IMR-90 (cell line): ENCODE measurements at regions not wholly inside any gene's neighbourhood (a gene's known extent, or its start where the extent isn't known, plus 50 kb on each side); places are given as distances from the start of the nearest gene placed in this dataset.

Experiments
- ATAC-seq: fragments of 200-7000 bp; cut with Tn5 transposase; 2 replicates; pipeline ENCODE4 v1.9.1; 2020; ENCODE audit warnings: low read depth, mild to moderate bottlenecking, moderate library complexity
- BruUV-seq: library from RNA; stranded (reverse); fragments of 400-500 nt; replicated peaks from 2 replicates; lab custom pipeline; 2021; lab: Mats Ljungman, UMichigan
- CTCF ChIA-PET: fragments of 300-600 bp; formaldehyde crosslinking; extraction: SDS; loops from one replicate; lab custom pipeline; 2021; ENCODE audit warnings: antibody characterized with exemption; lab: Yijun Ruan, JAX
- POLR2A ChIA-PET: fragments of 300-600 bp; sonication (Branson Sonifier 250); formaldehyde crosslinking; loops from one replicate; lab custom pipeline; 2022; ENCODE audit warnings: antibody characterized with exemption; ENCODE audit not compliant: unreplicated experiment; lab: Charles Lee
- DNase-seq: peaks from one replicate; pipeline ENCODE4 v3.0.0; 2013
- H2AFZ ChIP-seq: replicated peaks from 2 replicates; pipeline ENCODE3; 2013; ENCODE audit warnings: low read length, mild to moderate bottlenecking; ENCODE audit not compliant: poor library complexity
- H2AK5ac ChIP-seq: 2 replicates; pipeline ENCODE4 v1.6.1; 2013; ENCODE audit warnings: low read depth, low read length, inconsistent platforms
- H2AK9ac ChIP-seq: replicated peaks from 2 replicates; pipeline ENCODE3; 2013; ENCODE audit warnings: mild to moderate bottlenecking, low read depth, low read length, moderate library complexity; ENCODE audit not compliant: poor library complexity
- H2BK120ac ChIP-seq: 2 replicates; pipeline ENCODE4 v1.6.1; 2013; ENCODE audit warnings: low read depth, low read length, inconsistent platforms
- H2BK15ac ChIP-seq: 3 replicates; pipeline ENCODE4 v1.6.1; 2013; ENCODE audit warnings: low read depth, low read length, inconsistent platforms
- H2BK20ac ChIP-seq: 2 replicates; pipeline ENCODE4 v1.6.1; 2013; ENCODE audit warnings: low read depth, mild to moderate bottlenecking, inconsistent platforms, low read length, moderate library complexity
- H2BK5ac ChIP-seq: 2 replicates; pipeline ENCODE4 v1.6.1; 2013; ENCODE audit warnings: mild to moderate bottlenecking, low read depth, low read length, inconsistent platforms; ENCODE audit not compliant: poor library complexity, severe bottlenecking
- H3K14ac ChIP-seq: replicated peaks from 2 replicates; pipeline ENCODE4 v1.6.1; 2013; ENCODE audit warnings: low read depth, low read length, inconsistent platforms
- H3K18ac ChIP-seq: 2 replicates; pipeline ENCODE4 v1.6.1; 2013; ENCODE audit warnings: low read depth, low read length, control low read depth
- H3K23ac ChIP-seq: 2 replicates; pipeline ENCODE4 v1.6.1; 2013; ENCODE audit warnings: low read depth, low read length, inconsistent platforms
- H3K27ac ChIP-seq: 2 replicates; pipeline ENCODE4 v1.5.1; 2013; ENCODE audit warnings: mild to moderate bottlenecking, control low read depth, low read length; ENCODE audit not compliant: insufficient read depth
- H3K27me3 ChIP-seq: 2 replicates; pipeline ENCODE4 v1.6.1; 2013; ENCODE audit warnings: low read length; ENCODE audit not compliant: control insufficient read depth, insufficient read depth
- H3K36me3 ChIP-seq: 2 replicates; pipeline ENCODE4 v1.6.1; 2013; ENCODE audit warnings: low read length, mixed read lengths; ENCODE audit not compliant: control insufficient read depth, insufficient read depth
- H3K4ac ChIP-seq: 2 replicates; pipeline ENCODE4 v1.6.1; 2013; ENCODE audit warnings: low read depth, low read length, inconsistent platforms
- H3K4me1 ChIP-seq: 2 replicates; pipeline ENCODE4 v1.6.1; 2013; ENCODE audit warnings: low read length, mixed read lengths; ENCODE audit not compliant: control insufficient read depth, insufficient read depth
- H3K4me2 ChIP-seq: 2 replicates; pipeline ENCODE4 v1.6.1; 2013; ENCODE audit warnings: low read depth, mild to moderate bottlenecking, control low read depth, low read length, moderate library complexity
- H3K4me3 ChIP-seq: 2 replicates; pipeline ENCODE4 v1.5.1; 2013; ENCODE audit warnings: low read depth, mild to moderate bottlenecking, control low read depth, low read length, moderate library complexity; ENCODE audit not compliant: insufficient read depth
- H3K56ac ChIP-seq: 2 replicates; pipeline ENCODE4 v1.6.1; 2013; ENCODE audit warnings: low read length, inconsistent platforms; ENCODE audit not compliant: insufficient read depth; ENCODE audit errors: extremely low read depth
- H3K79me1 ChIP-seq, 2 experiments: 2 replicates each; pipeline ENCODE4 v1.6.1; 2013; ENCODE audit warnings: low read length in 2 of 2, inconsistent platforms in 1 of 2, low read depth in 1 of 2
- H3K9ac ChIP-seq: 2 replicates; pipeline ENCODE4 v1.6.1; 2013; ENCODE audit warnings: low read depth, low read length, control low read depth
- H3K9me1 ChIP-seq: 2 replicates; pipeline ENCODE4 v1.6.1; 2013; ENCODE audit warnings: low read length, inconsistent platforms; ENCODE audit not compliant: insufficient read depth
- H3K9me3 ChIP-seq: 2 replicates; pipeline ENCODE4 v1.6.1; 2013; ENCODE audit warnings: low read length; ENCODE audit not compliant: control insufficient read depth, insufficient read depth
- H4K20me1 ChIP-seq: 2 replicates; pipeline ENCODE4 v1.6.1; 2013; ENCODE audit warnings: low read length, inconsistent platforms; ENCODE audit not compliant: insufficient read depth
- H4K5ac ChIP-seq: 2 replicates; pipeline ENCODE4 v1.6.1; 2013; ENCODE audit warnings: mild to moderate bottlenecking, low read depth, low read length, control low read depth
- H4K8ac ChIP-seq, 2 experiments: 2 replicates each; pipeline ENCODE4 v1.6.1; 2013; ENCODE audit warnings: low read depth in 2 of 2, low read length in 2 of 2, control low read depth in 1 of 2, inconsistent platforms in 1 of 2
- H4K91ac ChIP-seq: 2 replicates; pipeline ENCODE4 v1.6.1; 2013; ENCODE audit warnings: low read depth, low read length, inconsistent platforms; ENCODE audit not compliant: insufficient read depth
- CHD1 ChIP-seq: IDR thresholded peaks from 2 replicates; pipeline ENCODE4 v1.6.1; 2012; ENCODE audit warnings: low read depth, low read length, improper control_type of control experiment
- FOS ChIP-seq: fragments of 150-350 bp; IDR thresholded peaks from 2 replicates; pipeline ENCODE4 v1.6.1; 2016; ENCODE audit warnings: low read depth, low read length
- MAFK ChIP-seq: IDR thresholded peaks from 2 replicates; pipeline ENCODE4 v1.6.1; 2012; ENCODE audit warnings: low read depth, low read length, improper control_type of control experiment
- MAZ ChIP-seq: IDR thresholded peaks from 2 replicates; pipeline ENCODE4 v1.6.1; 2012; ENCODE audit warnings: low read depth, mild to moderate bottlenecking, low read length, improper control_type of control experiment, moderate library complexity, borderline replicate concordance
- MXI1 ChIP-seq: IDR thresholded peaks from 2 replicates; pipeline ENCODE4 v1.6.1; 2012; ENCODE audit warnings: low read depth, mild to moderate bottlenecking, low read length, moderate library complexity, borderline replicate concordance
- NFE2L2 ChIP-seq: fragments of 150-350 bp; IDR thresholded peaks from 2 replicates; pipeline ENCODE4 v1.6.1; 2016; ENCODE audit warnings: low read depth, mild to moderate bottlenecking, low read length
- POLR2A ChIP-seq: IDR thresholded peaks from 2 replicates; pipeline ENCODE4 v1.6.1; 2012; ENCODE audit warnings: mild to moderate bottlenecking, low read depth, low read length
- WGBS, 2 experiments: methylation state at CpG; one replicate each; pipeline versions ENCODE4 v1.1.5 to v1.1.7; 2013; ENCODE audit warnings: missing lambda C conversion rate in 2 of 2; ENCODE audit not compliant: insufficient read length in 1 of 2; ENCODE audit errors: extremely low coverage in 2 of 2; 5-methylcytosine and 5-hydroxymethylcytosine counted together
- dilution Hi-C: fragments of 300-500 bp; cut with HindIII; formaldehyde crosslinking; loops from one replicate; pipeline ENCODE4 v1.14.3; 2018; ENCODE audit warnings: low sequenced_read_pairs; ENCODE audit not compliant: unreplicated experiment
- in situ Hi-C: fragments of 300-500 bp; cut with MboI; formaldehyde crosslinking; loops from 3 replicates; pipeline ENCODE4 v1.14.3; 2019; ENCODE audit warnings: low sequenced_read_pairs, inconsistent platforms, mixed read lengths
- intact Hi-C: fragments of 100-400 bp; cut with micrococcal nuclease; formaldehyde crosslinking; loops from 2 replicates; pipeline ENCODE4 v1.10.0; 2022
- TF ChIP-seq, protein P1 (sequence below): conservative IDR thresholded peaks from 2 replicates; pipeline ENCODE4 v1.5.1; 2012; ENCODE audit warnings: mild to moderate bottlenecking, low read depth, low read length, improper control_type of control experiment
- TF ChIP-seq, protein P2 (sequence below): fragments of 150-350 bp; IDR thresholded peaks from 2 replicates; pipeline ENCODE4 v1.6.1; 2017; ENCODE audit warnings: mild to moderate bottlenecking, antibody characterized with exemption, low read length, low read depth
- TF ChIP-seq, protein P3 (sequence below): fragments of 150-350 bp; IDR thresholded peaks from 2 replicates; pipeline ENCODE4 v1.6.1; 2016; ENCODE audit warnings: low read depth, mild to moderate bottlenecking, low read length, moderate library complexity, borderline replicate concordance

DNA sequence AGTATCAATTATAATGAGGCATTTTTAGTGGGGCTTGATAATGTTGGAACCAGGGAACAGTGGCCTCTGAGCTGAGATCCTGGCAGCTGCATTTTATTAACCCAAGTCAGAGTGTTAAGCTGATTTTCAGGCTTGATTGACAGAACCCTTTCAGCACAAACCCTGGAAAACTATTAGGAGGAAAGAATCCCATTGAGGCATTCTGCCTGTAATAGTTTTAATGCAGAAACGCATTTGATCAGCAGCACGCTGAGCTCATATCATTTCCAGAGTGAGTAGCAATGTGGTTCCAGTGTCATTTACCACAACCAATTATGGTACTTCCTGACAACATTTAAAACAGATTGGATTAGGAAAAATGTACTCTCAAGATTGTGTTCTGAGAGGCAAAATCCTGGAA, 78.3 kb upstream of the BARHL2 start:
- CTCF ChIA-PET: no interaction called here
- Histone ChIP-seq H3K4ac (no peak overlapping the region), H3K18ac (no peak overlapping the region), H4K5ac (no peak overlapping the region), H2BK20ac (no peak overlapping the region), H2BK120ac (no peak overlapping the region), H3K9me1 (no peaks in the 10 kb centered on the region), H3K9ac (no peak overlapping the region), H3K9me3 (no peaks in the 10 kb centered on the region), H3K36me3 (no peaks in the 10 kb centered on the region), H2AFZ (no peak overlapping the region), H2BK15ac (no peak overlapping the region), H3K4me1 (no peaks in the 10 kb centered on the region), H3K56ac (no peak overlapping the region), H2BK5ac (no peak overlapping the region), H4K8ac (no peak overlapping the region), H3K27ac (no peak overlapping the region), H4K91ac (no peak overlapping the region), H3K4me3 (no peak overlapping the region), H3K14ac (no peak overlapping the region), H2AK9ac (no peak overlapping the region), H3K4me2 (no peak overlapping the region), H2AK5ac (no peak overlapping the region), H3K27me3 (peaks cover 3% of the 10 kb centered on the region; the same call in 1 of the 2 replicates), H4K20me1 (no peaks in the 10 kb centered on the region), H3K79me1 (no peaks in the 10 kb centered on the region), H3K23ac (no peak overlapping the region)
- no peak for ATAC-seq
- TF ChIP-seq MXI1 (no peak), POLR2A (no peak), FOS (no peak), NFE2L2 (no peak), MAFK (no peak), CHD1 (no peak), MAZ (no peak)
- TF ChIP-seq, protein P1, sequence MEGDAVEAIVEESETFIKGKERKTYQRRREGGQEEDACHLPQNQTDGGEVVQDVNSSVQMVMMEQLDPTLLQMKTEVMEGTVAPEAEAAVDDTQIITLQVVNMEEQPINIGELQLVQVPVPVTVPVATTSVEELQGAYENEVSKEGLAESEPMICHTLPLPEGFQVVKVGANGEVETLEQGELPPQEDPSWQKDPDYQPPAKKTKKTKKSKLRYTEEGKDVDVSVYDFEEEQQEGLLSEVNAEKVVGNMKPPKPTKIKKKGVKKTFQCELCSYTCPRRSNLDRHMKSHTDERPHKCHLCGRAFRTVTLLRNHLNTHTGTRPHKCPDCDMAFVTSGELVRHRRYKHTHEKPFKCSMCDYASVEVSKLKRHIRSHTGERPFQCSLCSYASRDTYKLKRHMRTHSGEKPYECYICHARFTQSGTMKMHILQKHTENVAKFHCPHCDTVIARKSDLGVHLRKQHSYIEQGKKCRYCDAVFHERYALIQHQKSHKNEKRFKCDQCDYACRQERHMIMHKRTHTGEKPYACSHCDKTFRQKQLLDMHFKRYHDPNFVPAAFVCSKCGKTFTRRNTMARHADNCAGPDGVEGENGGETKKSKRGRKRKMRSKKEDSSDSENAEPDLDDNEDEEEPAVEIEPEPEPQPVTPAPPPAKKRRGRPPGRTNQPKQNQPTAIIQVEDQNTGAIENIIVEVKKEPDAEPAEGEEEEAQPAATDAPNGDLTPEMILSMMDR: no peak
- TF ChIP-seq, protein P2, sequence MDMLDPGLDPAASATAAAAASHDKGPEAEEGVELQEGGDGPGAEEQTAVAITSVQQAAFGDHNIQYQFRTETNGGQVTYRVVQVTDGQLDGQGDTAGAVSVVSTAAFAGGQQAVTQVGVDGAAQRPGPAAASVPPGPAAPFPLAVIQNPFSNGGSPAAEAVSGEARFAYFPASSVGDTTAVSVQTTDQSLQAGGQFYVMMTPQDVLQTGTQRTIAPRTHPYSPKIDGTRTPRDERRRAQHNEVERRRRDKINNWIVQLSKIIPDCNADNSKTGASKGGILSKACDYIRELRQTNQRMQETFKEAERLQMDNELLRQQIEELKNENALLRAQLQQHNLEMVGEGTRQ: no peak
- TF ChIP-seq, protein P3, sequence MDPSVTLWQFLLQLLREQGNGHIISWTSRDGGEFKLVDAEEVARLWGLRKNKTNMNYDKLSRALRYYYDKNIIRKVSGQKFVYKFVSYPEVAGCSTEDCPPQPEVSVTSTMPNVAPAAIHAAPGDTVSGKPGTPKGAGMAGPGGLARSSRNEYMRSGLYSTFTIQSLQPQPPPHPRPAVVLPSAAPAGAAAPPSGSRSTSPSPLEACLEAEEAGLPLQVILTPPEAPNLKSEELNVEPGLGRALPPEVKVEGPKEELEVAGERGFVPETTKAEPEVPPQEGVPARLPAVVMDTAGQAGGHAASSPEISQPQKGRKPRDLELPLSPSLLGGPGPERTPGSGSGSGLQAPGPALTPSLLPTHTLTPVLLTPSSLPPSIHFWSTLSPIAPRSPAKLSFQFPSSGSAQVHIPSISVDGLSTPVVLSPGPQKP: no peak
- no TSS peak for BruUV-seq
- dilution Hi-C loops (no loop called here), intact Hi-C loops (no loop called here), in situ Hi-C loops (no loop called here)
- DNase-seq: no peak
- WGBS, 2 experiments: no CpG with 5 or more reads among the region's 2 CpGs
- POLR2A ChIA-PET: no interaction called here
